ENCODE measurements at regions not wholly inside any gene's neighbourhood (a gene's known extent, or its start where the extent isn't known, plus 50 kb on each side); places are given as distances from the start of the nearest gene placed in this dataset.

DNA sequence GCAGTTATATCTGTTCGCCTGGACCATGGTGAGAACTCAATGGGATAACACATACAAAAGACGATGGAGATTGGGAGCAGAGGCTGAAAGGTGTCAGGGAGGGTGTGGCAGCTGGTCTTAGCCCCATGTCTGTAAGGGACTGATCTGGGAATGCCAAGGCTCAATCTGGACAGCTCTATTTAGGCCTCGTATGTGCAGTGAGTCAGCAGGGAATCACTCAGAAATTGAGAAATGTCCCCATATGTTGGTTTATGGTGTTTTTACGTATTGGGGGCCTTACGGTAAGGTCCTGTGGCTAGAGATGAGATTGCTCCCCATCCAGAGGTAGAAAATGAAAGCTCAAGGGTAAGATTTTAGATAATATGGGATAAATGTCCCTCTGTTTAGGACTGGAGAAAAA lies 71.4 kb upstream of the TTC29 start:
- Histone ChIP-seq H2AFZ (ENCODE audit: low read depth, low read length) (no peak overlapping the region), H3K9ac (ENCODE audit: low read length) (no peak overlapping the region), H3K27ac (ENCODE audit: low read length) (no peak overlapping the region), H3K36me3 (replicated peaks; ENCODE audit: low read depth, low read length) (no peaks in the 10 kb centered on the region), H3K4me2 (ENCODE audit: low read length) (no peak overlapping the region), H3K4me1 (ENCODE audit: low read length) (no peaks in the 10 kb centered on the region), H3K27me3 (ENCODE audit: low read depth, low read length) (no peaks in the 10 kb centered on the region), H3K9me3 (ENCODE audit: insufficient read depth, low read length) (no peaks in the 10 kb centered on the region), H3K79me2 (ENCODE audit: low read length) (no peaks in the 10 kb centered on the region), H3K4me3 (ENCODE audit: low read length) (no peak overlapping the region), H4K20me1 (ENCODE audit: insufficient read depth, low read length) (no peaks in the 10 kb centered on the region)
- TF ChIP-seq EZH2phosphoT487 (IDR thresholded peaks at IDR 0.05; ENCODE audit: low read depth): no peak
- TF ChIP-seq, protein P1, sequence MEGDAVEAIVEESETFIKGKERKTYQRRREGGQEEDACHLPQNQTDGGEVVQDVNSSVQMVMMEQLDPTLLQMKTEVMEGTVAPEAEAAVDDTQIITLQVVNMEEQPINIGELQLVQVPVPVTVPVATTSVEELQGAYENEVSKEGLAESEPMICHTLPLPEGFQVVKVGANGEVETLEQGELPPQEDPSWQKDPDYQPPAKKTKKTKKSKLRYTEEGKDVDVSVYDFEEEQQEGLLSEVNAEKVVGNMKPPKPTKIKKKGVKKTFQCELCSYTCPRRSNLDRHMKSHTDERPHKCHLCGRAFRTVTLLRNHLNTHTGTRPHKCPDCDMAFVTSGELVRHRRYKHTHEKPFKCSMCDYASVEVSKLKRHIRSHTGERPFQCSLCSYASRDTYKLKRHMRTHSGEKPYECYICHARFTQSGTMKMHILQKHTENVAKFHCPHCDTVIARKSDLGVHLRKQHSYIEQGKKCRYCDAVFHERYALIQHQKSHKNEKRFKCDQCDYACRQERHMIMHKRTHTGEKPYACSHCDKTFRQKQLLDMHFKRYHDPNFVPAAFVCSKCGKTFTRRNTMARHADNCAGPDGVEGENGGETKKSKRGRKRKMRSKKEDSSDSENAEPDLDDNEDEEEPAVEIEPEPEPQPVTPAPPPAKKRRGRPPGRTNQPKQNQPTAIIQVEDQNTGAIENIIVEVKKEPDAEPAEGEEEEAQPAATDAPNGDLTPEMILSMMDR (IDR thresholded peaks at IDR 0.05; ENCODE audit: low read depth, low read length): no peak

GRCh38 chr4:147019091-147019490 lies 73.4 kb upstream of the TTC29 start:
- H2AFZ ChIP-seq (ENCODE audit: low read depth, low read length): no peak overlapping the region
- H3K4me1 ChIP-seq (ENCODE audit: low read length): no peaks in the 10 kb centered on the region
- no peak overlapping the region for H3K27ac ChIP-seq (ENCODE audit: low read length)
- no peaks in the 10 kb centered on the region for H3K27me3 ChIP-seq (ENCODE audit: low read depth, low read length)
- H3K9me3 ChIP-seq (ENCODE audit: insufficient read depth, low read length): no peaks in the 10 kb centered on the region
- H3K4me3 ChIP-seq (ENCODE audit: low read length): no peak overlapping the region
- no peaks in the 10 kb centered on the region for H3K79me2 ChIP-seq (ENCODE audit: low read length)
- no peak overlapping the region for H3K9ac ChIP-seq (ENCODE audit: low read length)
- no peaks in the 10 kb centered on the region for H4K20me1 ChIP-seq (ENCODE audit: insufficient read depth, low read length)
- H3K36me3 ChIP-seq (replicated peaks; ENCODE audit: low read depth, low read length): no peaks in the 10 kb centered on the region
- H3K4me2 ChIP-seq (ENCODE audit: low read length): no peak overlapping the region
- TF ChIP-seq EZH2phosphoT487 (IDR thresholded peaks at IDR 0.05; ENCODE audit: low read depth): no peak
- TF ChIP-seq, protein P1 (IDR thresholded peaks at IDR 0.05; ENCODE audit: low read depth, low read length): peak; percentile 93

DNA sequence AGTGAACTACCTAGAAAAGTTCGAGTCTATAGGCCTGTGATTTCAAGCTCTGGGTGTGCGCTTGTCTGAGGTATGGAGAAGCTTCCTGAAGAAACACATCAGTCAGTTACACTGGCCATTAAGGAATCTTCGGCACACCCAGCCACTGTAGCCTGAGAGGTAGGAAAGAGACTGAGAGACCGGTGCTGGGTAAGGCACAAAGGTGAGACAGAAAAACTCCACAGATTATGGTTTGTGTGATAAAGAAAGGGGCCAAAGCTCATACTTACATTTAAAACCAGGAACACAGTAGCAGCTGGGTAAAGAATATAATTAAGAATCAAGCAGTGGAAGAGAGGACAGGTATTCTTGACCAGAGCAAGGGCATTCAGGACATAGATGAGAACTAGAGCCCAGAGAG lies 74.8 kb upstream of the TTC29 start:
- TF ChIP-seq EZH2phosphoT487 (IDR thresholded peaks at IDR 0.05; ENCODE audit: low read depth): no peak
- TF ChIP-seq, protein P1 (IDR thresholded peaks at IDR 0.05; ENCODE audit: low read depth, low read length): no peak
- Histone ChIP-seq H3K79me2 (ENCODE audit: low read length) (no peaks in the 10 kb centered on the region), H3K9ac (ENCODE audit: low read length) (no peak overlapping the region), H3K4me3 (ENCODE audit: low read length) (no peak overlapping the region), H3K4me1 (ENCODE audit: low read length) (no peaks in the 10 kb centered on the region), H3K27me3 (ENCODE audit: low read depth, low read length) (no peaks in the 10 kb centered on the region), H3K36me3 (replicated peaks; ENCODE audit: low read depth, low read length) (no peaks in the 10 kb centered on the region), H3K4me2 (ENCODE audit: low read length) (no peak overlapping the region), H4K20me1 (ENCODE audit: insufficient read depth, low read length) (no peaks in the 10 kb centered on the region), H2AFZ (ENCODE audit: low read depth, low read length) (no peak overlapping the region), H3K27ac (ENCODE audit: low read length) (no peak overlapping the region), H3K9me3 (ENCODE audit: insufficient read depth, low read length) (no peaks in the 10 kb centered on the region)

DNA sequence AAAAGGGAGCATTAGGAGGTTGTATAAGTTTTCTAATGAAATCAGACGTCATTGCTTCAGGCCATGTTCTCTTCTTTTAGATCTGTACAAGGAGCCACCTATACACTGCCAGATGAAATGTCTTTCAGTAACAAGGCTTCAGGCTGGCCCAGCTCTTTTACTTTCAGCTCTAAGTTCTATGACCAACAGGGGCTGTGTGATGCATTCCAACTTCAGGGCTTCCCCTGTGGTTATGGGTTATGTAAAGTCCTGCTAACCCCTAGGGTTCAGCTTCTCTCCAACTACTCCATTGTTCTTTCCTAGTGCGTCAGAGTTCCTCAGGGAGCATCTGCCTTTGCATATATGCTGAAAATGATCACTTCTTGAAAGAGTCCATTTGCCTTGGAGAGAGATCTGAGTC lies 79.4 kb upstream of the TTC29 start:
- Histone ChIP-seq H2AFZ (ENCODE audit: low read depth, low read length) (no peak overlapping the region), H3K9ac (ENCODE audit: low read length) (no peak overlapping the region), H3K4me3 (ENCODE audit: low read length) (no peak overlapping the region)

More for the DNA sequence above, 79.4 kb upstream of the TTC29 start:
- H3K79me2 ChIP-seq (ENCODE audit: low read length): no peaks in the 10 kb centered on the region
- no peaks in the 10 kb centered on the region for H4K20me1 ChIP-seq (ENCODE audit: insufficient read depth, low read length)
- H3K4me1 ChIP-seq (ENCODE audit: low read length): no peaks in the 10 kb centered on the region
- H3K9me3 ChIP-seq (ENCODE audit: insufficient read depth, low read length): no peaks in the 10 kb centered on the region
- TF ChIP-seq EZH2phosphoT487 (IDR thresholded peaks at IDR 0.05; ENCODE audit: low read depth): no peak
- TF ChIP-seq, protein P1 (IDR thresholded peaks at IDR 0.05; ENCODE audit: low read depth, low read length): no peak
- H3K27me3 ChIP-seq (ENCODE audit: low read depth, low read length): no peaks in the 10 kb centered on the region
- no peak overlapping the region for H3K4me2 ChIP-seq (ENCODE audit: low read length)
- H3K27ac ChIP-seq (ENCODE audit: low read length): no peak overlapping the region
- no peaks in the 10 kb centered on the region for H3K36me3 ChIP-seq (replicated peaks; ENCODE audit: low read depth, low read length)
